ENCODE measurements at regions not wholly inside any gene's neighbourhood (a gene's known extent, or its start where the extent isn't known, plus 50 kb on each side); places are given as distances from the start of the nearest gene placed in this dataset.

- TF ChIP-seq PATZ1 (CRISPR knock-in tag; IDR thresholded peaks at IDR 0.05; ENCODE audit: borderline replicate concordance): no peak
- TF ChIP-seq, protein P1, sequence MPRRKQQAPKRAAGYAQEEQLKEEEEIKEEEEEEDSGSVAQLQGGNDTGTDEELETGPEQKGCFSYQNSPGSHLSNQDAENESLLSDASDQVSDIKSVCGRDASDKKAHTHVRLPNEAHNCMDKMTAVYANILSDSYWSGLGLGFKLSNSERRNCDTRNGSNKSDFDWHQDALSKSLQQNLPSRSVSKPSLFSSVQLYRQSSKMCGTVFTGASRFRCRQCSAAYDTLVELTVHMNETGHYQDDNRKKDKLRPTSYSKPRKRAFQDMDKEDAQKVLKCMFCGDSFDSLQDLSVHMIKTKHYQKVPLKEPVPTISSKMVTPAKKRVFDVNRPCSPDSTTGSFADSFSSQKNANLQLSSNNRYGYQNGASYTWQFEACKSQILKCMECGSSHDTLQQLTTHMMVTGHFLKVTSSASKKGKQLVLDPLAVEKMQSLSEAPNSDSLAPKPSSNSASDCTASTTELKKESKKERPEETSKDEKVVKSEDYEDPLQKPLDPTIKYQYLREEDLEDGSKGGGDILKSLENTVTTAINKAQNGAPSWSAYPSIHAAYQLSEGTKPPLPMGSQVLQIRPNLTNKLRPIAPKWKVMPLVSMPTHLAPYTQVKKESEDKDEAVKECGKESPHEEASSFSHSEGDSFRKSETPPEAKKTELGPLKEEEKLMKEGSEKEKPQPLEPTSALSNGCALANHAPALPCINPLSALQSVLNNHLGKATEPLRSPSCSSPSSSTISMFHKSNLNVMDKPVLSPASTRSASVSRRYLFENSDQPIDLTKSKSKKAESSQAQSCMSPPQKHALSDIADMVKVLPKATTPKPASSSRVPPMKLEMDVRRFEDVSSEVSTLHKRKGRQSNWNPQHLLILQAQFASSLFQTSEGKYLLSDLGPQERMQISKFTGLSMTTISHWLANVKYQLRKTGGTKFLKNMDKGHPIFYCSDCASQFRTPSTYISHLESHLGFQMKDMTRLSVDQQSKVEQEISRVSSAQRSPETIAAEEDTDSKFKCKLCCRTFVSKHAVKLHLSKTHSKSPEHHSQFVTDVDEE (CRISPR knock-in tag; IDR thresholded peaks at IDR 0.05): no peak
Observed at GRCh38 chr12:114762490-114763110, 78.6 kb upstream of the TBX3 start.
